ENCODE measurements at regions not wholly inside any gene's neighbourhood (a gene's known extent, or its start where the extent isn't known, plus 50 kb on each side); places are given as distances from the start of the nearest gene placed in this dataset.

DNA sequence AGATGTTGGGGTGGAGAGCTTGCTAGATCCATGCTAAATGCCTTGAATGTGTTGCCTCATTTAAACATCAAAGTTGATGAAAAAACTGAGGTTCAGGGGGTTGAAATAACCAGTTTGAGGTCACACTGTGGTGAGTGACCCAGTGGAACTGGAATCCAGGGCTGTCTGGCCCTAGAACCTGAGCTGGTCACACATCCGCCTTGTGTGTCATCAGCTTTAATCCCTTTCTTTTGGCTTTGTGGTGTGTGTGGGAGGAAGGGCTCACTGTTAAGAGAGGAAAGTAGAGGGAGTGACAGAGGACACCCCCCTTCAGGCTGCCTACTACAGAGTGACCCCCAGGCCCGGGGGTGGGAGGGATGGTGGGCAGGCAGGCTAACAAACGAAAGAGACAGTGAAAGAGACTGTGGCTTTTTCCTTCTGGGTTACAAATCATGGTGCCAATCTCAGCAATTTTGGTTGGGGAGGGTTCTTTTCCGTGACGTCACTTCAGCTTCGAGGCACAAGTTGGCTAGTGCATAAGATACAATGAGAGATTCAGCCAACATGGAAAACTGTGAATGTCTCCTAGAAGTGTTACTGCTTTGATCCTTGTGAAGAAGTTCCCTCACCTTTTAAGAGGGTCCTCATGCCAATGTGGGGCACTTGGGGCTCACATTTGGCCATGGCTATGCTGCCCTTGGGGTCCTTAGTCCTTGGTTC, 164.9 kb downstream of the DLEU7 start:
- no TSS peak for BruUV-seq (replicated peaks)
- H2AFZ ChIP-seq (replicated peaks; ENCODE audit: low read length, poor library complexity) = no peak overlapping the region
- no peak overlapping the region for H3K9ac ChIP-seq (ENCODE audit: low read depth, low read length)
- ATAC-seq (ENCODE audit: low read depth) (peak; percentile 59), DNase-seq (peak; percentile 60)
- H4K91ac ChIP-seq (ENCODE audit: insufficient read depth, low read depth, low read length) = peak overlapping the region; percentile 15; the same call in 1 of the 2 replicates
- peaks cover 7% of the 10 kb centered on the region; the same call in 1 of the 2 replicates for H3K9me1 ChIP-seq (ENCODE audit: insufficient read depth, low read length)
- no peak overlapping the region for H3K18ac ChIP-seq (ENCODE audit: low read depth, low read length)
- in situ Hi-C loops (cut with MboI; ENCODE audit: low sequenced_read_pairs) = no loop called here
- H2AK5ac ChIP-seq (ENCODE audit: low read depth, low read length) = no peak overlapping the region; the same call in 1 of the 2 replicates
- no peaks in the 10 kb centered on the region for H4K20me1 ChIP-seq (ENCODE audit: insufficient read depth, low read length)
- no peak overlapping the region for H2BK5ac ChIP-seq (ENCODE audit: low read depth, low read length, poor library complexity, severe bottlenecking)
- no peak overlapping the region for H3K14ac ChIP-seq (replicated peaks; ENCODE audit: low read depth, low read length)
- H4K5ac ChIP-seq (ENCODE audit: low read depth, low read length) = no peak overlapping the region
- dilution Hi-C loops (cut with HindIII; ENCODE audit: low sequenced_read_pairs, unreplicated experiment) = no loop called here
- no peaks in the 10 kb centered on the region for H3K36me3 ChIP-seq (ENCODE audit: control insufficient read depth, insufficient read depth, low read length)
- H3K4ac ChIP-seq (ENCODE audit: low read depth, low read length) = peak overlapping the region; percentile 36; the same call in 1 of the 2 replicates
- H4K8ac ChIP-seq (ENCODE audit: low read depth in 2 of 2, low read length in 2 of 2) = no peak overlapping the region
- no peak overlapping the region for H2AK9ac ChIP-seq (replicated peaks; ENCODE audit: low read depth, low read length, poor library complexity)
- no peak overlapping the region for H2BK15ac ChIP-seq (ENCODE audit: low read depth, low read length)
- H3K27me3 ChIP-seq (ENCODE audit: control insufficient read depth, insufficient read depth, low read length) = peaks cover 26% of the 10 kb centered on the region
- ChIA-PET POLR2A (ENCODE audit: unreplicated experiment) (no interaction called here), CTCF (no interaction called here)
- intact Hi-C loops (cut with micrococcal nuclease) = no loop called here
- WGBS, 2 experiments (ENCODE audit: extremely low coverage in 2 of 2, insufficient read length in 1 of 2) = 86% methylated on average over 2 of the region's 6 CpGs; no CpG with 5 or more reads in 1 of the 2 experiments
- H2BK20ac ChIP-seq (ENCODE audit: low read depth, low read length) = no peak overlapping the region
- H3K4me3 ChIP-seq (ENCODE audit: insufficient read depth, low read depth, low read length) = no peak overlapping the region
- no peak overlapping the region for H3K27ac ChIP-seq (ENCODE audit: insufficient read depth, low read length)
- 0 out of 2 replicates have a peak, but pooled peaks cover 2% of the 10 kb centered on the region for H3K9me3 ChIP-seq (ENCODE audit: control insufficient read depth, insufficient read depth, low read length)
- no peak overlapping the region for H3K23ac ChIP-seq (ENCODE audit: low read depth, low read length)
- 0 out of 2 replicates have a peak overlapping the region, but pooled peaks have one; percentile 0 for H2BK120ac ChIP-seq (ENCODE audit: low read depth, low read length)
- no peak overlapping the region for H3K4me2 ChIP-seq (ENCODE audit: low read depth, low read length)
- TF ChIP-seq CEBPB (IDR thresholded peaks at IDR 0.05; ENCODE audit: low read depth, low read length) (peak; percentile 52; the same call in 1 of the 2 replicates), FOS (IDR thresholded peaks at IDR 0.05; ENCODE audit: low read depth, low read length) (peak; percentile 17; the same call in 1 of the 2 replicates), MAFK (IDR thresholded peaks at IDR 0.05; ENCODE audit: low read depth, low read length) (no peak)
- H3K56ac ChIP-seq (ENCODE audit: extremely low read depth, insufficient read depth, low read length) = no peak overlapping the region
- no peaks in the 10 kb centered on the region for H3K79me1 ChIP-seq (ENCODE audit: low read depth in 1 of 2, low read length in 2 of 2)
- no peaks in the 10 kb centered on the region; the same call in 1 of the 2 replicates for H3K4me1 ChIP-seq (ENCODE audit: control insufficient read depth, insufficient read depth, low read length)
